22Rv1 (cell line): ENCODE measurements at regions not wholly inside any gene's neighbourhood (a gene's known extent, or its start where the extent isn't known, plus 50 kb on each side); places are given as distances from the start of the nearest gene placed in this dataset.

Experiments
- ZFX ChIP-seq: fragments of 450-650 bp; IDR thresholded peaks from 2 replicates; pipeline ENCODE4 v1.6.1; 2017; ENCODE audit warnings: antibody characterized with exemption, borderline replicate concordance
- TF ChIP-seq, protein P1 (sequence below): fragments of 450-650 bp; IDR thresholded peaks from 2 replicates; pipeline ENCODE4 v1.5.1; 2017; ENCODE audit warnings: mild to moderate bottlenecking

- TF ChIP-seq, protein P1, sequence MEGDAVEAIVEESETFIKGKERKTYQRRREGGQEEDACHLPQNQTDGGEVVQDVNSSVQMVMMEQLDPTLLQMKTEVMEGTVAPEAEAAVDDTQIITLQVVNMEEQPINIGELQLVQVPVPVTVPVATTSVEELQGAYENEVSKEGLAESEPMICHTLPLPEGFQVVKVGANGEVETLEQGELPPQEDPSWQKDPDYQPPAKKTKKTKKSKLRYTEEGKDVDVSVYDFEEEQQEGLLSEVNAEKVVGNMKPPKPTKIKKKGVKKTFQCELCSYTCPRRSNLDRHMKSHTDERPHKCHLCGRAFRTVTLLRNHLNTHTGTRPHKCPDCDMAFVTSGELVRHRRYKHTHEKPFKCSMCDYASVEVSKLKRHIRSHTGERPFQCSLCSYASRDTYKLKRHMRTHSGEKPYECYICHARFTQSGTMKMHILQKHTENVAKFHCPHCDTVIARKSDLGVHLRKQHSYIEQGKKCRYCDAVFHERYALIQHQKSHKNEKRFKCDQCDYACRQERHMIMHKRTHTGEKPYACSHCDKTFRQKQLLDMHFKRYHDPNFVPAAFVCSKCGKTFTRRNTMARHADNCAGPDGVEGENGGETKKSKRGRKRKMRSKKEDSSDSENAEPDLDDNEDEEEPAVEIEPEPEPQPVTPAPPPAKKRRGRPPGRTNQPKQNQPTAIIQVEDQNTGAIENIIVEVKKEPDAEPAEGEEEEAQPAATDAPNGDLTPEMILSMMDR, result no peak
- TF ChIP-seq ZFX, result no peak
Measured at GRCh38 chr2:128813352-128814034, 494.8 kb upstream of the HS6ST1 start.
